ENCODE measurements at regions not wholly inside any gene's neighbourhood (a gene's known extent, or its start where the extent isn't known, plus 50 kb on each side); places are given as distances from the start of the nearest gene placed in this dataset.
"Not testable (repeated sequence)": the region's sequence is repeated elsewhere in the genome, so short reads cannot be mapped to it uniquely, and the experiment has no call there.

- no peak for TF ChIP-seq CTCF (IDR thresholded peaks at IDR 0.05; ENCODE audit: insufficient read depth, low read depth, low read length)
- no peak for DNase-seq (ENCODE audit: low read depth)
- H3K4me3 ChIP-seq (ENCODE audit: low read depth, low read length) = no peak overlapping the region
Observed at GRCh38 chr1:238340989-238341388, 450.3 kb upstream of the ZP4 start.

- no peak for DNase-seq (ENCODE audit: low read depth)
- no peak overlapping the region for H3K4me3 ChIP-seq (ENCODE audit: low read depth, low read length)
- no peak for TF ChIP-seq CTCF (IDR thresholded peaks at IDR 0.05; ENCODE audit: insufficient read depth, low read depth, low read length)
Observed at GRCh38 chr1:238336531-238336930, 445.8 kb upstream of the ZP4 start.

GRCh38 chr1:238334170-238334569 lies 443.4 kb upstream of the ZP4 start:
- TF ChIP-seq CTCF (IDR thresholded peaks at IDR 0.05; ENCODE audit: insufficient read depth, low read depth, low read length) = no peak
- no peak overlapping the region for H3K4me3 ChIP-seq (ENCODE audit: low read depth, low read length)
- DNase-seq (ENCODE audit: low read depth) = no peak

- TF ChIP-seq CTCF (IDR thresholded peaks at IDR 0.05; ENCODE audit: insufficient read depth, low read depth, low read length) = no peak
- H3K4me3 ChIP-seq (ENCODE audit: low read depth, low read length) = no peak overlapping the region
- DNase-seq (ENCODE audit: low read depth) = no peak
Observed at GRCh38 chr1:238331557-238331956, 440.8 kb upstream of the ZP4 start.

- DNase-seq (ENCODE audit: low read depth) = no peak
- no peak overlapping the region for H3K4me3 ChIP-seq (ENCODE audit: low read depth, low read length)
- no peak for TF ChIP-seq CTCF (IDR thresholded peaks at IDR 0.05; ENCODE audit: insufficient read depth, low read depth, low read length)
Observed at GRCh38 chr1:238329671-238330070, 438.9 kb upstream of the ZP4 start.

GRCh38 chr1:238327033-238327432 lies 436.3 kb upstream of the ZP4 start:
- not testable (repeated sequence) for H3K4me3 ChIP-seq (ENCODE audit: low read depth, low read length); DNase-seq (ENCODE audit: low read depth)

- not testable (repeated sequence) for DNase-seq (ENCODE audit: low read depth); H3K4me3 ChIP-seq (ENCODE audit: low read depth, low read length)
Observed at GRCh38 chr1:238326479-238326878, 435.8 kb upstream of the ZP4 start.

- DNase-seq (ENCODE audit: low read depth) = no peak
- TF ChIP-seq CTCF (IDR thresholded peaks at IDR 0.05; ENCODE audit: insufficient read depth, low read depth, low read length) = no peak
- no peak overlapping the region for H3K4me3 ChIP-seq (ENCODE audit: low read depth, low read length)
Observed at GRCh38 chr1:238324211-238324864, 433.6 kb upstream of the ZP4 start.
